ENCODE measurements at regions not wholly inside any gene's neighbourhood (a gene's known extent, or its start where the extent isn't known, plus 50 kb on each side); places are given as distances from the start of the nearest gene placed in this dataset.

GRCh38 chr4:123840197-123840596, 443.6 kb downstream of the SPRY1 start:
- TF ChIP-seq MLX (CRISPR knock-in tag; IDR thresholded peaks at IDR 0.05), result no peak
- TF ChIP-seq TCF7 (CRISPR knock-in tag; IDR thresholded peaks at IDR 0.05; ENCODE audit: low read depth), result no peak
- no peak for TF ChIP-seq AFF4 (CRISPR knock-in tag; IDR thresholded peaks at IDR 0.05; ENCODE audit: borderline replicate concordance)
- TF ChIP-seq MAX (CRISPR knock-in tag; IDR thresholded peaks at IDR 0.05), result no peak
- no peak for TF ChIP-seq CTCF (IDR thresholded peaks at IDR 0.05)
- TF ChIP-seq PRDM15 (CRISPR knock-in tag; IDR thresholded peaks at IDR 0.05), result no peak
- no peak for TF ChIP-seq TP53 (CRISPR knock-in tag; IDR thresholded peaks at IDR 0.05)

Data from WTC11 (cell line).